Ovary (tissue), 7 donors: ENCODE measurements at regions not wholly inside any gene's neighbourhood (a gene's known extent, or its start where the extent isn't known, plus 50 kb on each side); places are given as distances from the start of the nearest gene placed in this dataset.

Experiments
- DNase-seq, 5 donors: peaks; one replicate each; pipeline ENCODE4 v3.0.0-alpha.2; 2019 to 2020
- H3K27ac ChIP-seq, 2 donors: fragments of 200-600 bp; one replicate each; pipeline versions ENCODE4 v1.5.1 to v1.8.0; 2019 to 2022
- H3K27me3 ChIP-seq: fragments of 200-600 bp; one replicate; pipeline ENCODE4 v1.8.0; 2022
- H3K36me3 ChIP-seq: fragments of 200-600 bp; sonication (generic); one replicate; pipeline ENCODE4 v1.5.1; 2019
- H3K4me1 ChIP-seq: one replicate; pipeline ENCODE4 v1.8.1; 2013; ENCODE audit warnings: mild to moderate bottlenecking, moderate library complexity; ENCODE audit not compliant: insufficient read depth
- H3K4me3 ChIP-seq: fragments of 200-600 bp; sonication (generic); one replicate; pipeline ENCODE4 v1.5.1; 2017
- H3K9me3 ChIP-seq, 2 donors: fragments of 200-600 bp in 1 of 2; sonication (generic) in 1 of 2; one replicate each; pipeline versions ENCODE4 v1.5.1 to v1.8.1; 2013 to 2019; ENCODE audit warnings: mild to moderate bottlenecking in 1 of 2, moderate library complexity in 1 of 2
- CTCF ChIP-seq, 3 donors: fragments of 450-650 bp in 2 of 3; fragments of 200-600 bp in 1 of 3; IDR thresholded peaks; one replicate each; pipeline versions ENCODE4 v1.5.1 to v1.8.0; 2016 to 2022; ENCODE audit warnings: antibody characterized with exemption in 3 of 3, mild to moderate bottlenecking in 1 of 3
- EP300 ChIP-seq: sonication (generic); formaldehyde crosslinking; IDR thresholded peaks from one replicate; pipeline ENCODE4 v1.6.1; 2017; ENCODE audit warnings: antibody characterized with exemption
- POLR2A ChIP-seq: fragments of 450-650 bp; IDR thresholded peaks from one replicate; pipeline ENCODE4 v1.6.1; 2017; ENCODE audit warnings: antibody characterized with exemption, mild to moderate bottlenecking, moderate library complexity
- WGBS, 3 donors: extraction: QIAGEN DNeasy Blood & Tissue Kit in 1 of 3; methylation state at CpG; one replicate each; pipeline versions ENCODE4 v1.1.5 to v1.1.7; 2013 to 2017; 5-methylcytosine and 5-hydroxymethylcytosine counted together
- intact Hi-C, 4 donors: fragments of 100-400 bp; cut with DNase I; formaldehyde crosslinking; loops; one replicate each; pipeline versions ENCODE4 v1.11.0 to v1.15.1; 2022 to 2023
- donor health status: DM: no; HTN: no; CAD: no; lungs with moderate emphysema.
- donor health status: DM: no; HTN: no; CAD: no.
- donor health status: Bipolar disorder and iron deficiency.
- donor health status: DM: no; HTN: no; CAD: no.
- donor health status: DM: yes; HTN: yes; CAD: no.

- intact Hi-C loops = loop anchor here in 1 of 4 donors (10.0 kb wide), 1 partner anchor 290 kb away; no protein-coding TSS in a partner anchor
Observed at GRCh38 chr3:55164876-55165275, 237.0 kb upstream of the LRTM1 start.

DNA sequence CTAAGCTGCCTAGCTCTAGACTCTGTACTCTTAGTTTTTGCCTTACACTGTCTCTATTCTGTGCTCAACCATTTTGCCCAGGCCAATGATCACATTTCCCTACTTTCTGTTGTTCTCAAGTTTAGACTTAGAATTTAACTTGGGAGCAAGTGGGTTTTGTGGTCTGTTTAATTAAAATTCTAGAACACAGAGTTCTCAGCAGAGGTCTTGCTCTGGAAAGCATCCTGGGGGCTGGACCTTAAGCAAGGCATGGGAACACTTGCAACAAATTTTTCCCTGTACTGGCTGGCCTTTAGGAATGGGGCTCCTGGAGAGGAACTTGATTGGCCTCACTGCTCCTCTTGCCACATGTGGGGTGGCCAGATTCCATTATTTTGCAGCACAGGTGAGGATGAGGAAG lies 236.3 kb upstream of the LRTM1 start:
- DNase-seq = no peak
- no peak overlapping the region for H3K27ac ChIP-seq
- no peak for TF ChIP-seq EP300
- no peak for TF ChIP-seq CTCF (IDR thresholded peaks at IDR 0.05)
- TF ChIP-seq POLR2A = no peak
- H3K36me3 ChIP-seq = no peaks in the 10 kb centered on the region
- H3K4me1 ChIP-seq = peaks cover 2% of the 10 kb centered on the region
- no peak overlapping the region for H3K4me3 ChIP-seq
- H3K9me3 ChIP-seq = no peaks in the 10 kb centered on the region
- intact Hi-C loops = loop anchor here in 1 of 4 donors (10.0 kb wide), 1 partner anchor 289 kb away; no protein-coding TSS in a partner anchor
- H3K27me3 ChIP-seq = no peaks in the 10 kb centered on the region

More at GRCh38 chr3:55164876-55165275, 237.0 kb upstream of the LRTM1 start:
- peaks cover 3% of the 10 kb centered on the region for H3K4me1 ChIP-seq
- TF ChIP-seq CTCF (IDR thresholded peaks at IDR 0.05) = no peak
- no peak for TF ChIP-seq POLR2A
- TF ChIP-seq EP300 = no peak
- no peak overlapping the region for H3K27ac ChIP-seq
- no peaks in the 10 kb centered on the region for H3K9me3 ChIP-seq
- H3K27me3 ChIP-seq = no peaks in the 10 kb centered on the region
- no peak for DNase-seq
- no peaks in the 10 kb centered on the region for H3K36me3 ChIP-seq
- 57 to 77% (median 60%) methylated on average over 1 of the region's 1 CpG for WGBS, 3 donors
- no peak overlapping the region for H3K4me3 ChIP-seq

DNA sequence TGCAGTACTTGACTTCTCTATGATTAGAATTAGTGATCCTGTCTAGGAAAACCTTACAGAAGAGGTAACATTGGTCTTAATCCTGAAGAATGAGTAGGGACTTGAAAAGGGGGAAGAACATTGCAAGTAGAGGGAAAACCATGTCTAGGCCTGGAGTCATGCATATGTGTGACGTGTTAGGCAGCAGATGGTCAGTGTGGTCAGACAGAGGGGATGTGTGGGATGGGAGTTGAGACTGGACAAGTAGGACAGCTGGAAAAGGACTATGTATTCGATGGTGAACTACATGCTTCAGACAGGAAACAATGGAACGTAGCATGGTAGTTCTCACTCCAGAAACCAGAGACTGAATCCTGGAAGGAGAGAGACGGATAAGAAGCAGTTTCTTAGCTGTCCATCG lies 235.6 kb upstream of the LRTM1 start:
- Histone ChIP-seq H3K4me3 (no peak overlapping the region), H3K36me3 (no peaks in the 10 kb centered on the region), H3K27me3 (no peaks in the 10 kb centered on the region), H3K4me1 (peaks cover 2% of the 10 kb centered on the region), H3K9me3 (no peaks in the 10 kb centered on the region), H3K27ac (no peak overlapping the region)
- TF ChIP-seq POLR2A (no peak), CTCF (IDR thresholded peaks at IDR 0.05) (no peak)
- DNase-seq = no peak
- intact Hi-C loops = loop anchor here in 1 of 4 donors (10.0 kb wide), 1 partner anchor 289 kb away; no protein-coding TSS in a partner anchor
- 90 to 95% (median 91%) methylated on average over 5 of the region's 5 CpGs for WGBS, 3 donors

DNA sequence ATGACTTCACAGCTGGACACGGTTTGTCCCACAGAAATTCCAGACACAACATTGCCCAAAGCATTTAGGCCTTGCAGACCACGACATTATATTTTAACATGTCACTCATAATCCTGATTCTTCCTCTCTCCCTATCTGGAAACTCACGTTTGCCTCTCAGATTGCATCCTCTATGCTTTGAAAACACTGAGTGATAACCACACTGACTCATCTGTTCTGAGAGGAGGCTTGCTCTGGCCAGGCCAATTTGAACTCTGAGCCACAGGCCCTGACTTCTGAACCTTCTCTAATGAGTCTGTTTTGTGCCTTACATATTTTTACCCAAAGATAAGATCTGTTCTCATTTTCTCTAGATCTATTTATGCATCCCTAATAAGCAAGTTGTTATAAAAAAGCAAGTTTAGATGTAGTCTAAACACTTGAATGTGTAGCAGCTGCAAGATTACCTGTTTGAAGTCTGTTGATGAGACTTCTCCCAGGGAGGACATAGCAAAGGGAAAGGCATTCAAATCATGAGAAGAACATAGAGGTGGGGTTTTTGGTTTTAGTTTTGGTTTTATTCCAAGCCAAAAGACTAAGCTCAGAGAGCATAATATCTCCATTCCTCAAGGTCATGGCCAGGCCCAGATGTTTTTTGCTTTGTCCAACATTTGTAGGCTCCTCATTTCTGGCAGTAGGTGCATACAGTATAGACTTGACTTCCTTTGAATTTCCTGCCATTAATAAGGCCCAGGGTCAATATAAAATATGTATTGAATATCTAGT lies 234.4 kb upstream of the LRTM1 start:
- WGBS, 3 donors = 12 to 35% (median 19%) methylated on average over 3 of the region's 3 CpGs
- H3K9me3 ChIP-seq = no peaks in the 10 kb centered on the region
- H3K27ac ChIP-seq = no peak overlapping the region
- TF ChIP-seq EP300 = no peak
- TF ChIP-seq POLR2A = no peak
- TF ChIP-seq CTCF (IDR thresholded peaks at IDR 0.05) = no peak
- no peaks in the 10 kb centered on the region for H3K36me3 ChIP-seq
- H3K27me3 ChIP-seq = no peaks in the 10 kb centered on the region
- intact Hi-C loops = loop anchor here in 1 of 4 donors (10.0 kb wide), 1 partner anchor 287 kb away; no protein-coding TSS in a partner anchor
- peaks cover 2% of the 10 kb centered on the region for H3K4me1 ChIP-seq
- H3K4me3 ChIP-seq = no peak overlapping the region
- DNase-seq = no peak
